ENCODE measurements at regions not wholly inside any gene's neighbourhood (a gene's known extent, or its start where the extent isn't known, plus 50 kb on each side); places are given as distances from the start of the nearest gene placed in this dataset.

DNA sequence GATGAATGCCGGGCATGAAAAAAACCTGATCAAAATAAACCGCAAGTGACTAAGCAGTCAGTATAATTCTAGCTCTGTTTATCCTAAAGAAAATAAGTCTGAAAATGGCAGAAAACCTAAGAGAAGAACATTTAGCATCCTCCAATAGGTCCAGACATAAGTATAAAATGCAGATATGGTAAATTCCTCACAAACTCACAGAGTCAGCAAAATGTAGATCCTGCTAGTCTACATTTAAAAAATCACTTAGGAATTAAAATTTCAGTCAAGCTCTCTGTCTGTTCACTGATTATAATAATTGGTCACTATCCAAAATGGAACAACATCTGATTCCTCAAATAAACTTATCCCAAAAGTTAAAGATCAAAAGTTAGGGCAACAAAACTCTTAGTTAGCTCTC lies 95.1 kb downstream of the DIO2 start:
- TF ChIP-seq, protein P1, sequence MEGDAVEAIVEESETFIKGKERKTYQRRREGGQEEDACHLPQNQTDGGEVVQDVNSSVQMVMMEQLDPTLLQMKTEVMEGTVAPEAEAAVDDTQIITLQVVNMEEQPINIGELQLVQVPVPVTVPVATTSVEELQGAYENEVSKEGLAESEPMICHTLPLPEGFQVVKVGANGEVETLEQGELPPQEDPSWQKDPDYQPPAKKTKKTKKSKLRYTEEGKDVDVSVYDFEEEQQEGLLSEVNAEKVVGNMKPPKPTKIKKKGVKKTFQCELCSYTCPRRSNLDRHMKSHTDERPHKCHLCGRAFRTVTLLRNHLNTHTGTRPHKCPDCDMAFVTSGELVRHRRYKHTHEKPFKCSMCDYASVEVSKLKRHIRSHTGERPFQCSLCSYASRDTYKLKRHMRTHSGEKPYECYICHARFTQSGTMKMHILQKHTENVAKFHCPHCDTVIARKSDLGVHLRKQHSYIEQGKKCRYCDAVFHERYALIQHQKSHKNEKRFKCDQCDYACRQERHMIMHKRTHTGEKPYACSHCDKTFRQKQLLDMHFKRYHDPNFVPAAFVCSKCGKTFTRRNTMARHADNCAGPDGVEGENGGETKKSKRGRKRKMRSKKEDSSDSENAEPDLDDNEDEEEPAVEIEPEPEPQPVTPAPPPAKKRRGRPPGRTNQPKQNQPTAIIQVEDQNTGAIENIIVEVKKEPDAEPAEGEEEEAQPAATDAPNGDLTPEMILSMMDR (IDR thresholded peaks at IDR 0.05): no peak
- no peak for TF ChIP-seq POLR2A (IDR thresholded peaks at IDR 0.05)

Measured in adrenal gland (tissue), 5 donors.